ENCODE measurements at regions not wholly inside any gene's neighbourhood (a gene's known extent, or its start where the extent isn't known, plus 50 kb on each side); places are given as distances from the start of the nearest gene placed in this dataset.

GRCh38 chr3:72426618-72427397 lies 421.4 kb downstream of the SHQ1 start:
- H3K9me3 ChIP-seq: peaks cover 0 to 6% of the 10 kb centered on the region in 2 donors
- H3K27me3 ChIP-seq: no peaks in the 10 kb centered on the region
- H3K27ac ChIP-seq: no peak overlapping the region
- H3K4me3 ChIP-seq: no peak overlapping the region
- peaks cover 9 to 54% (median 25%) of the 10 kb centered on the region in 4 donors for H3K4me1 ChIP-seq
- H3K36me3 ChIP-seq: no peaks in the 10 kb centered on the region
- no peak for DNase-seq
- in situ Hi-C loops (cut with MboI; ENCODE audit: low pct_ligation_motif_present in 1 of 4, low pct_unique_long_range_greater_than_20kb in 1 of 4, low sequenced_read_pairs in 3 of 4) (no loop called here), intact Hi-C loops (cut with DNase I; ENCODE audit: low total_unique reads) (no loop called here)
- TF ChIP-seq POLR2A (IDR thresholded peaks at IDR 0.05) (no peak), CTCF (IDR thresholded peaks at IDR 0.05) (no peak), POLR2AphosphoS5 (IDR thresholded peaks at IDR 0.05) (no peak), EP300 (IDR thresholded peaks at IDR 0.05; ENCODE audit: low read depth) (no peak)
- 54 to 75% methylated on average over 2 of the region's 2 CpGs for WGBS, 2 donors (ENCODE audit: low coverage in 1 of 2)

GRCh38 chr3:72423643-72424042 lies 424.6 kb downstream of the SHQ1 start:
- intact Hi-C loops (cut with DNase I; ENCODE audit: low total_unique reads): no loop called here
- no peak overlapping the region for H3K4me3 ChIP-seq
- H3K9me3 ChIP-seq: peaks cover 0 to 9% of the 10 kb centered on the region in 2 donors
- WGBS, 2 donors (ENCODE audit: low coverage in 1 of 2): 69 to 83% methylated on average over 1 to 3 of the region's 3 CpGs
- H3K27ac ChIP-seq: no peak overlapping the region
- TF ChIP-seq POLR2A (IDR thresholded peaks at IDR 0.05) (no peak), EP300 (IDR thresholded peaks at IDR 0.05; ENCODE audit: low read depth) (no peak), CTCF (IDR thresholded peaks at IDR 0.05) (no peak), POLR2AphosphoS5 (IDR thresholded peaks at IDR 0.05) (no peak)
- no peak for DNase-seq
- in situ Hi-C loops (cut with MboI; ENCODE audit: low pct_ligation_motif_present in 1 of 4, low pct_unique_long_range_greater_than_20kb in 1 of 4, low sequenced_read_pairs in 3 of 4): no loop called here
- peaks cover 9 to 37% (median 20%) of the 10 kb centered on the region in 4 donors for H3K4me1 ChIP-seq
- H3K36me3 ChIP-seq: peaks cover 0 to 7% (median 0%) of the 10 kb centered on the region in 4 donors
- no peaks in the 10 kb centered on the region for H3K27me3 ChIP-seq

GRCh38 chr3:72421786-72422185 lies 426.5 kb downstream of the SHQ1 start:
- peaks cover 0 to 7% (median 0%) of the 10 kb centered on the region in 4 donors for H3K36me3 ChIP-seq
- 93 to 95% methylated on average over 2 of the region's 2 CpGs for WGBS, 2 donors (ENCODE audit: low coverage in 1 of 2)
- intact Hi-C loops (cut with DNase I; ENCODE audit: low total_unique reads): no loop called here
- H3K4me1 ChIP-seq: peaks cover 1 to 29% (median 8%) of the 10 kb centered on the region in 4 donors
- no peak for DNase-seq
- H3K27me3 ChIP-seq: no peaks in the 10 kb centered on the region
- in situ Hi-C loops (cut with MboI; ENCODE audit: low pct_ligation_motif_present in 1 of 4, low pct_unique_long_range_greater_than_20kb in 1 of 4, low sequenced_read_pairs in 3 of 4): no loop called here
- H3K27ac ChIP-seq: no peak overlapping the region
- no peak for TF ChIP-seq CTCF (IDR thresholded peaks at IDR 0.05)
- TF ChIP-seq EP300 (IDR thresholded peaks at IDR 0.05; ENCODE audit: low read depth): no peak
- no peak for TF ChIP-seq POLR2A (IDR thresholded peaks at IDR 0.05)
- no peak for TF ChIP-seq POLR2AphosphoS5 (IDR thresholded peaks at IDR 0.05)
- H3K4me3 ChIP-seq: no peak overlapping the region
- H3K9me3 ChIP-seq: peaks cover 0 to 9% of the 10 kb centered on the region in 2 donors

- no peak overlapping the region for H3K4me3 ChIP-seq
- 91 to 93% methylated on average over 3 of the region's 3 CpGs for WGBS, 2 donors (ENCODE audit: low coverage in 1 of 2)
- no peak for DNase-seq
- in situ Hi-C loops (cut with MboI; ENCODE audit: low pct_ligation_motif_present in 1 of 4, low pct_unique_long_range_greater_than_20kb in 1 of 4, low sequenced_read_pairs in 3 of 4) (no loop called here), intact Hi-C loops (cut with DNase I; ENCODE audit: low total_unique reads) (no loop called here)
- H3K36me3 ChIP-seq: peaks cover 0 to 7% (median 0%) of the 10 kb centered on the region in 4 donors
- no peaks in the 10 kb centered on the region for H3K27me3 ChIP-seq
- no peak for TF ChIP-seq POLR2AphosphoS5 (IDR thresholded peaks at IDR 0.05)
- no peak for TF ChIP-seq CTCF (IDR thresholded peaks at IDR 0.05)
- no peak for TF ChIP-seq EP300 (IDR thresholded peaks at IDR 0.05; ENCODE audit: low read depth)
- H3K4me1 ChIP-seq: peaks cover 0 to 22% (median 4%) of the 10 kb centered on the region in 4 donors
- H3K9me3 ChIP-seq: peaks cover 0 to 9% of the 10 kb centered on the region in 2 donors
- H3K27ac ChIP-seq: no peak overlapping the region
Measured at GRCh38 chr3:72421126-72421525, 427.1 kb downstream of the SHQ1 start.

All from transverse colon (tissue), 4 donors.